ENCODE measurements at regions not wholly inside any gene's neighbourhood (a gene's known extent, or its start where the extent isn't known, plus 50 kb on each side); places are given as distances from the start of the nearest gene placed in this dataset.

GRCh38 chr2:67142071-67142470 lies 255.1 kb upstream of the ETAA1 start:
- no peak for TF ChIP-seq RAD21 (IDR thresholded peaks at IDR 0.05; ENCODE audit: low read depth)
- TF ChIP-seq MAX (IDR thresholded peaks at IDR 0.05): no peak
- TF ChIP-seq TEAD4 (IDR thresholded peaks at IDR 0.05): no peak
- no peak for TF ChIP-seq CEBPB (IDR thresholded peaks at IDR 0.05)
- no peak for TF ChIP-seq NFIC (IDR thresholded peaks at IDR 0.05)

Data from Ishikawa (cell line).